ENCODE measurements at regions not wholly inside any gene's neighbourhood (a gene's known extent, or its start where the extent isn't known, plus 50 kb on each side); places are given as distances from the start of the nearest gene placed in this dataset.
"Not testable (repeated sequence)": the region's sequence is repeated elsewhere in the genome, so short reads cannot be mapped to it uniquely, and the experiment has no call there.

GRCh38 chr15:32536507-32537172 lies 56.6 kb upstream of the GOLGA8N start:
- TF ChIP-seq EZH2 (IDR thresholded peaks at IDR 0.05; ENCODE audit: insufficient read depth, poor library complexity, severe bottlenecking); EZH2phosphoT487 (IDR thresholded peaks at IDR 0.05; ENCODE audit: insufficient read depth, low read depth): not testable (repeated sequence)

All from GM23248 (cell line).